ENCODE measurements at regions not wholly inside any gene's neighbourhood (a gene's known extent, or its start where the extent isn't known, plus 50 kb on each side); places are given as distances from the start of the nearest gene placed in this dataset.
"Not testable (repeated sequence)": the region's sequence is repeated elsewhere in the genome, so short reads cannot be mapped to it uniquely, and the experiment has no call there.

GRCh38 chr1:184882957-184883815, 91.1 kb downstream of the NIBAN1 start:
- H3K4me3 ChIP-seq (ENCODE audit: low read length): no peak overlapping the region
- DNase-seq: no peak
- H3K9me3 ChIP-seq (ENCODE audit: low read length): no peaks in the 10 kb centered on the region
- H3K36me3 ChIP-seq (ENCODE audit: insufficient read depth, low read length): no peaks in the 10 kb centered on the region
- H4K20me1 ChIP-seq (ENCODE audit: insufficient read depth, low read depth, low read length): no peaks in the 10 kb centered on the region
- H3K9ac ChIP-seq (ENCODE audit: low read length): no peak overlapping the region
- no peak overlapping the region for H2AFZ ChIP-seq (ENCODE audit: low read length)
- no peak overlapping the region for H3K27ac ChIP-seq (ENCODE audit: low read length)
- H3K4me1 ChIP-seq (ENCODE audit: low read length): peaks cover 3% of the 10 kb centered on the region; the same call in 1 of the 2 replicates
- no peaks in the 10 kb centered on the region for H3K79me2 ChIP-seq (ENCODE audit: low read length)
- H3K27me3 ChIP-seq (ENCODE audit: low read length): no peaks in the 10 kb centered on the region
- H3K4me2 ChIP-seq (ENCODE audit: low read depth, low read length, poor library complexity, severe bottlenecking): no peak overlapping the region
- no peaks in the 10 kb centered on the region for H3K9me2 ChIP-seq (replicated peaks; ENCODE audit: insufficient read depth, low read length)

GRCh38 chr1:184881941-184882913, 92.1 kb downstream of the NIBAN1 start:
- Histone ChIP-seq H3K36me3 (ENCODE audit: insufficient read depth, low read length) (no peaks in the 10 kb centered on the region), H3K9me3 (ENCODE audit: low read length) (no peaks in the 10 kb centered on the region), H3K9ac (ENCODE audit: low read length) (no peak overlapping the region), H4K20me1 (ENCODE audit: insufficient read depth, low read depth, low read length) (no peaks in the 10 kb centered on the region), H3K9me2 (replicated peaks; ENCODE audit: insufficient read depth, low read length) (no peaks in the 10 kb centered on the region), H3K4me1 (ENCODE audit: low read length) (peaks cover 3% of the 10 kb centered on the region; the same call in 1 of the 2 replicates), H3K4me3 (ENCODE audit: low read length) (no peak overlapping the region), H3K4me2 (ENCODE audit: low read depth, low read length, poor library complexity, severe bottlenecking) (no peak overlapping the region), H3K79me2 (ENCODE audit: low read length) (no peaks in the 10 kb centered on the region), H3K27me3 (ENCODE audit: low read length) (no peaks in the 10 kb centered on the region), H2AFZ (ENCODE audit: low read length) (no peak overlapping the region), H3K27ac (ENCODE audit: low read length) (no peak overlapping the region)
- DNase-seq: no peak

GRCh38 chr1:184879876-184880557, 94.3 kb downstream of the NIBAN1 start:
- no peak for DNase-seq
- Histone ChIP-seq H3K4me3 (ENCODE audit: low read length) (no peak overlapping the region), H3K36me3 (ENCODE audit: insufficient read depth, low read length) (no peaks in the 10 kb centered on the region), H3K4me1 (ENCODE audit: low read length) (peaks cover 3% of the 10 kb centered on the region; the same call in 1 of the 2 replicates), H3K9ac (ENCODE audit: low read length) (no peak overlapping the region), H3K27ac (ENCODE audit: low read length) (no peak overlapping the region), H2AFZ (ENCODE audit: low read length) (no peak overlapping the region), H3K9me3 (ENCODE audit: low read length) (no peaks in the 10 kb centered on the region), H3K9me2 (replicated peaks; ENCODE audit: insufficient read depth, low read length) (no peaks in the 10 kb centered on the region), H3K79me2 (ENCODE audit: low read length) (no peaks in the 10 kb centered on the region), H3K27me3 (ENCODE audit: low read length) (no peaks in the 10 kb centered on the region), H4K20me1 (ENCODE audit: insufficient read depth, low read depth, low read length) (no peaks in the 10 kb centered on the region), H3K4me2 (ENCODE audit: low read depth, low read length, poor library complexity, severe bottlenecking) (no peak overlapping the region)

GRCh38 chr1:184878602-184879001, 95.7 kb downstream of the NIBAN1 start:
- Histone ChIP-seq H3K9me3 (ENCODE audit: low read length) (no peaks in the 10 kb centered on the region), H4K20me1 (ENCODE audit: insufficient read depth, low read depth, low read length) (no peaks in the 10 kb centered on the region), H3K27me3 (ENCODE audit: low read length) (no peaks in the 10 kb centered on the region), H3K4me1 (ENCODE audit: low read length) (no peaks in the 10 kb centered on the region), H3K9ac (ENCODE audit: low read length) (no peak overlapping the region), H3K9me2 (replicated peaks; ENCODE audit: insufficient read depth, low read length) (no peaks in the 10 kb centered on the region), H3K4me2 (ENCODE audit: low read depth, low read length, poor library complexity, severe bottlenecking) (no peak overlapping the region), H3K36me3 (ENCODE audit: insufficient read depth, low read length) (no peaks in the 10 kb centered on the region), H3K4me3 (ENCODE audit: low read length) (no peak overlapping the region), H2AFZ (ENCODE audit: low read length) (no peak overlapping the region), H3K79me2 (ENCODE audit: low read length) (no peaks in the 10 kb centered on the region), H3K27ac (ENCODE audit: low read length) (no peak overlapping the region)
- DNase-seq: no peak

GRCh38 chr1:184878002-184878401, 96.3 kb downstream of the NIBAN1 start:
- H3K4me1 ChIP-seq (ENCODE audit: low read length): no peaks in the 10 kb centered on the region
- H3K9me2 ChIP-seq (replicated peaks; ENCODE audit: insufficient read depth, low read length): no peaks in the 10 kb centered on the region
- no peak overlapping the region for H3K27ac ChIP-seq (ENCODE audit: low read length)
- H3K4me3 ChIP-seq (ENCODE audit: low read length): no peak overlapping the region
- H3K27me3 ChIP-seq (ENCODE audit: low read length): no peaks in the 10 kb centered on the region
- H3K4me2 ChIP-seq (ENCODE audit: low read depth, low read length, poor library complexity, severe bottlenecking): no peak overlapping the region
- no peaks in the 10 kb centered on the region for H3K36me3 ChIP-seq (ENCODE audit: insufficient read depth, low read length)
- H4K20me1 ChIP-seq (ENCODE audit: insufficient read depth, low read depth, low read length): no peaks in the 10 kb centered on the region
- H3K9ac ChIP-seq (ENCODE audit: low read length): no peak overlapping the region
- DNase-seq: no peak
- no peaks in the 10 kb centered on the region for H3K9me3 ChIP-seq (ENCODE audit: low read length)
- H2AFZ ChIP-seq (ENCODE audit: low read length): no peak overlapping the region
- H3K79me2 ChIP-seq (ENCODE audit: low read length): no peaks in the 10 kb centered on the region

- H3K4me3 ChIP-seq (ENCODE audit: low read length); H4K20me1 ChIP-seq (ENCODE audit: insufficient read depth, low read depth, low read length); H3K79me2 ChIP-seq (ENCODE audit: low read length); H3K9ac ChIP-seq (ENCODE audit: low read length); H3K27ac ChIP-seq (ENCODE audit: low read length); H3K4me1 ChIP-seq (ENCODE audit: low read length); H3K27me3 ChIP-seq (ENCODE audit: low read length); H2AFZ ChIP-seq (ENCODE audit: low read length); H3K9me2 ChIP-seq (replicated peaks; ENCODE audit: insufficient read depth, low read length); H3K36me3 ChIP-seq (ENCODE audit: insufficient read depth, low read length); H3K9me3 ChIP-seq (ENCODE audit: low read length); DNase-seq; H3K4me2 ChIP-seq (ENCODE audit: low read depth, low read length, poor library complexity, severe bottlenecking): not testable (repeated sequence)
Observed at GRCh38 chr1:184876015-184876414, 98.3 kb downstream of the NIBAN1 start.

- no peaks in the 10 kb centered on the region for H4K20me1 ChIP-seq (ENCODE audit: insufficient read depth, low read depth, low read length)
- no peaks in the 10 kb centered on the region for H3K36me3 ChIP-seq (ENCODE audit: insufficient read depth, low read length)
- no peaks in the 10 kb centered on the region for H3K9me2 ChIP-seq (replicated peaks; ENCODE audit: insufficient read depth, low read length)
- no peak for DNase-seq
- H3K27me3 ChIP-seq (ENCODE audit: low read length): no peaks in the 10 kb centered on the region
- H3K79me2 ChIP-seq (ENCODE audit: low read length): no peaks in the 10 kb centered on the region
- no peak overlapping the region for H3K27ac ChIP-seq (ENCODE audit: low read length)
- no peaks in the 10 kb centered on the region for H3K9me3 ChIP-seq (ENCODE audit: low read length)
- no peak overlapping the region for H3K9ac ChIP-seq (ENCODE audit: low read length)
- H3K4me3 ChIP-seq (ENCODE audit: low read length): no peak overlapping the region
- H3K4me2 ChIP-seq (ENCODE audit: low read depth, low read length, poor library complexity, severe bottlenecking): no peak overlapping the region
- H3K4me1 ChIP-seq (ENCODE audit: low read length): no peaks in the 10 kb centered on the region
- no peak overlapping the region for H2AFZ ChIP-seq (ENCODE audit: low read length)
Observed at GRCh38 chr1:184875218-184875617, 99.1 kb downstream of the NIBAN1 start.

- DNase-seq: no peak
- Histone ChIP-seq H3K36me3 (ENCODE audit: insufficient read depth, low read length) (no peaks in the 10 kb centered on the region), H3K27me3 (ENCODE audit: low read length) (no peaks in the 10 kb centered on the region), H3K4me1 (ENCODE audit: low read length) (no peaks in the 10 kb centered on the region; the same call in 1 of the 2 replicates), H3K27ac (ENCODE audit: low read length) (no peak overlapping the region), H4K20me1 (ENCODE audit: insufficient read depth, low read depth, low read length) (no peaks in the 10 kb centered on the region), H3K79me2 (ENCODE audit: low read length) (no peaks in the 10 kb centered on the region), H2AFZ (ENCODE audit: low read length) (no peak overlapping the region), H3K9ac (ENCODE audit: low read length) (no peak overlapping the region), H3K4me3 (ENCODE audit: low read length) (no peak overlapping the region), H3K4me2 (ENCODE audit: low read depth, low read length, poor library complexity, severe bottlenecking) (no peak overlapping the region), H3K9me2 (replicated peaks; ENCODE audit: insufficient read depth, low read length) (no peaks in the 10 kb centered on the region), H3K9me3 (ENCODE audit: low read length) (no peaks in the 10 kb centered on the region)
Observed at GRCh38 chr1:184870319-184870718, 104.0 kb downstream of the NIBAN1 start.

Data from Karpas-422 (cell line).